ENCODE measurements at regions not wholly inside any gene's neighbourhood (a gene's known extent, or its start where the extent isn't known, plus 50 kb on each side); places are given as distances from the start of the nearest gene placed in this dataset.

GRCh38 chr10:35876248-35876647, 234.2 kb upstream of the FZD8 start:
- TF ChIP-seq, protein P1, sequence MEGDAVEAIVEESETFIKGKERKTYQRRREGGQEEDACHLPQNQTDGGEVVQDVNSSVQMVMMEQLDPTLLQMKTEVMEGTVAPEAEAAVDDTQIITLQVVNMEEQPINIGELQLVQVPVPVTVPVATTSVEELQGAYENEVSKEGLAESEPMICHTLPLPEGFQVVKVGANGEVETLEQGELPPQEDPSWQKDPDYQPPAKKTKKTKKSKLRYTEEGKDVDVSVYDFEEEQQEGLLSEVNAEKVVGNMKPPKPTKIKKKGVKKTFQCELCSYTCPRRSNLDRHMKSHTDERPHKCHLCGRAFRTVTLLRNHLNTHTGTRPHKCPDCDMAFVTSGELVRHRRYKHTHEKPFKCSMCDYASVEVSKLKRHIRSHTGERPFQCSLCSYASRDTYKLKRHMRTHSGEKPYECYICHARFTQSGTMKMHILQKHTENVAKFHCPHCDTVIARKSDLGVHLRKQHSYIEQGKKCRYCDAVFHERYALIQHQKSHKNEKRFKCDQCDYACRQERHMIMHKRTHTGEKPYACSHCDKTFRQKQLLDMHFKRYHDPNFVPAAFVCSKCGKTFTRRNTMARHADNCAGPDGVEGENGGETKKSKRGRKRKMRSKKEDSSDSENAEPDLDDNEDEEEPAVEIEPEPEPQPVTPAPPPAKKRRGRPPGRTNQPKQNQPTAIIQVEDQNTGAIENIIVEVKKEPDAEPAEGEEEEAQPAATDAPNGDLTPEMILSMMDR (IDR thresholded peaks at IDR 0.05) = no peak
- no peak for TF ChIP-seq POLR2A (IDR thresholded peaks at IDR 0.05)

Data from Peyer's patch (tissue), 4 donors.